ENCODE measurements at regions not wholly inside any gene's neighbourhood (a gene's known extent, or its start where the extent isn't known, plus 50 kb on each side); places are given as distances from the start of the nearest gene placed in this dataset.

DNA sequence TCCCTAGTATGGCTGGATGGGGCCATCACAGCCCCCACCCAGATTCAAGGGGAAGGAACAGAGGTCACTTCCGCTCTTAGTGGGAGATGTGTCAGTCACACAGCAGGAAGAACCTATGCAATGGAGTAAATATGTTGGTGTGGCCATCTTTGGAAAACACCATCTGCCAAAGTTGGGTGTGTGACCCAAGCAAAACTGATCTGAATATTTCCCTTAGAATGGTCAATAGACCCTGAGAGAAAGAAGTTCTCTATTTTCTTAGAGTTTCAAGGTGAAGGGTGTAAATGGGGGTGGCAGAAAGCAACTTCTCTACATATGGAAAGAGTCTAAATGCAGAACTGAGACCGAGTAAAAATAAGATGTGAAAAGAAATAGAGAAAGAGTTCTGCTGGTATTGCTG, 212.7 kb downstream of the ESM1 start:
- Histone ChIP-seq H2AFZ (ENCODE audit: low read depth, low read length, poor library complexity, severe bottlenecking) (no peak overlapping the region), H3K4me3 (replicated peaks in 1 of 2; ENCODE audit: low read depth in 1 of 2, low read length in 2 of 2) (no peak overlapping the region), H3K9me2 (ENCODE audit: insufficient read depth) (no peaks in the 10 kb centered on the region), H3K79me2 (ENCODE audit: insufficient read depth, low read length) (no peaks in the 10 kb centered on the region), H3K4me2 (ENCODE audit: low read length) (no peak overlapping the region), H3K27me3 (ENCODE audit: insufficient read depth, low read length) (peaks cover 5% of the 10 kb centered on the region), H3K9me3 (ENCODE audit: control insufficient read depth in 1 of 2, insufficient read depth in 1 of 2, low read depth in 1 of 2, low read length in 2 of 2) (no peaks in the 10 kb centered on the region), H3K27ac (ENCODE audit: low read depth, low read length) (no peak overlapping the region), H3K4me1 (ENCODE audit: control insufficient read depth in 1 of 2, insufficient read depth in 2 of 2, low read length in 2 of 2) (no peaks in the 10 kb centered on the region), H3K9ac (ENCODE audit: low read length) (no peak overlapping the region), H4K20me1 (ENCODE audit: insufficient read depth) (no peaks in the 10 kb centered on the region), H3K36me3 (ENCODE audit: control insufficient read depth in 1 of 2, insufficient read depth in 2 of 2, low read length in 2 of 2) (no peaks in the 10 kb centered on the region)
- ChIA-PET CTCF (no interaction called here), POLR2A (no interaction called here), RAD21 (ENCODE audit: low non-redundant PET in 1 of 2, low total read pairs in 2 of 2, uncharacterized antibody in 2 of 2, unreplicated experiment in 2 of 2) (no interaction called here)
- TF ChIP-seq, protein P1, sequence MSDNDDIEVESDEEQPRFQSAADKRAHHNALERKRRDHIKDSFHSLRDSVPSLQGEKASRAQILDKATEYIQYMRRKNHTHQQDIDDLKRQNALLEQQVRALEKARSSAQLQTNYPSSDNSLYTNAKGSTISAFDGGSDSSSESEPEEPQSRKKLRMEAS (IDR thresholded peaks at IDR 0.05) = no peak
- no peak for TF ChIP-seq SRF (IDR thresholded peaks at IDR 0.05; ENCODE audit: low read depth)
- no peak for TF ChIP-seq POLR2A (IDR thresholded peaks at IDR 0.05; ENCODE audit: borderline replicate concordance, extremely low read depth, insufficient read depth, insufficient read length)
- TF ChIP-seq, protein P2, sequence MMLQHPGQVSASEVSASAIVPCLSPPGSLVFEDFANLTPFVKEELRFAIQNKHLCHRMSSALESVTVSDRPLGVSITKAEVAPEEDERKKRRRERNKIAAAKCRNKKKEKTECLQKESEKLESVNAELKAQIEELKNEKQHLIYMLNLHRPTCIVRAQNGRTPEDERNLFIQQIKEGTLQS (IDR thresholded peaks at IDR 0.05) = no peak
- no peak for TF ChIP-seq CBX3 (IDR thresholded peaks at IDR 0.05; ENCODE audit: low read depth)
- no peak for TF ChIP-seq TCF7L2 (IDR thresholded peaks at IDR 0.05; ENCODE audit: borderline replicate concordance, extremely low read depth, insufficient read depth, insufficient read length)
- no peak for TF ChIP-seq ZFX (IDR thresholded peaks at IDR 0.05)
- no peak for TF ChIP-seq YY1 (IDR thresholded peaks at IDR 0.05; ENCODE audit: extremely low read depth, insufficient replicate concordance, low read depth, low read length)
- TF ChIP-seq EZH2phosphoT487 (IDR thresholded peaks at IDR 0.05; ENCODE audit: borderline replicate concordance) = no peak
- no peak for TF ChIP-seq ELF1 (IDR thresholded peaks at IDR 0.05; ENCODE audit: borderline replicate concordance, low read depth)
- TF ChIP-seq CEBPB (IDR thresholded peaks at IDR 0.05; ENCODE audit: low read depth) = no peak
- no peak for TF ChIP-seq RAD21 (IDR thresholded peaks at IDR 0.05; ENCODE audit: low read depth)
- TF ChIP-seq EGR1 (IDR thresholded peaks at IDR 0.05; ENCODE audit: low read depth) = no peak
- no peak for TF ChIP-seq CTCF (IDR thresholded peaks at IDR 0.05 in 2 of 3, conservative IDR thresholded peaks at IDR 0.05 in 1 of 3; ENCODE audit: borderline replicate concordance in 1 of 3, insufficient read depth in 1 of 3, low read depth in 2 of 3, low read length in 2 of 3)
- TF ChIP-seq, protein P3, sequence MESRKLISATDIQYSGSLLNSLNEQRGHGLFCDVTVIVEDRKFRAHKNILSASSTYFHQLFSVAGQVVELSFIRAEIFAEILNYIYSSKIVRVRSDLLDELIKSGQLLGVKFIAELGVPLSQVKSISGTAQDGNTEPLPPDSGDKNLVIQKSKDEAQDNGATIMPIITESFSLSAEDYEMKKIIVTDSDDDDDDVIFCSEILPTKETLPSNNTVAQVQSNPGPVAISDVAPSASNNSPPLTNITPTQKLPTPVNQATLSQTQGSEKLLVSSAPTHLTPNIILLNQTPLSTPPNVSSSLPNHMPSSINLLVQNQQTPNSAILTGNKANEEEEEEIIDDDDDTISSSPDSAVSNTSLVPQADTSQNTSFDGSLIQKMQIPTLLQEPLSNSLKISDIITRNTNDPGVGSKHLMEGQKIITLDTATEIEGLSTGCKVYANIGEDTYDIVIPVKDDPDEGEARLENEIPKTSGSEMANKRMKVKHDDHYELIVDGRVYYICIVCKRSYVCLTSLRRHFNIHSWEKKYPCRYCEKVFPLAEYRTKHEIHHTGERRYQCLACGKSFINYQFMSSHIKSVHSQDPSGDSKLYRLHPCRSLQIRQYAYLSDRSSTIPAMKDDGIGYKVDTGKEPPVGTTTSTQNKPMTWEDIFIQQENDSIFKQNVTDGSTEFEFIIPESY (IDR thresholded peaks at IDR 0.05; ENCODE audit: extremely low read depth, insufficient replicate concordance, low read length) = no peak
- DNase-seq (ENCODE audit: low read depth, low spot score) (no peak), ATAC-seq (no peak)
- BruUV-seq (replicated peaks) = no TSS peak
- intact Hi-C loops (cut with micrococcal nuclease) = no loop called here

Data from HCT116 (cell line).